ENCODE measurements at regions not wholly inside any gene's neighbourhood (a gene's known extent, or its start where the extent isn't known, plus 50 kb on each side); places are given as distances from the start of the nearest gene placed in this dataset.

DNA sequence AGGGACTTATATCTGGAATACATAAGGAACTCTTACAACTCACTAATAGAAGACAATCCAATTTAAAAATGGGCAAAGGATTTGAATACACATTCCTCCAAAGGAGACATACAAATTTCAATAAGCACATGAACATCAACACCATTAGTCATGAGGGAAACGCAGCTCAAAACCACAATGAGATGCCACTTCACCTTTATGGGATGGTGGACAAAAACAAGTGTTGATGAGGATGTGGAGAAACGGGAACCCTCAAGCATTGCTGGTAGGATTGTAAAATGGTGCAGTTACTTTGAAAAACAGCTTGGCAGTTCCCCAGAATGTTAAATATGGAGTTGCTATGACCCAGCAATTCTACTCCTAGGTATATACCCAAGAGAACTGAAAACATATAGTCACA lies 72.7 kb upstream of the IER5L start:
- DNase-seq, result no peak

DNA sequence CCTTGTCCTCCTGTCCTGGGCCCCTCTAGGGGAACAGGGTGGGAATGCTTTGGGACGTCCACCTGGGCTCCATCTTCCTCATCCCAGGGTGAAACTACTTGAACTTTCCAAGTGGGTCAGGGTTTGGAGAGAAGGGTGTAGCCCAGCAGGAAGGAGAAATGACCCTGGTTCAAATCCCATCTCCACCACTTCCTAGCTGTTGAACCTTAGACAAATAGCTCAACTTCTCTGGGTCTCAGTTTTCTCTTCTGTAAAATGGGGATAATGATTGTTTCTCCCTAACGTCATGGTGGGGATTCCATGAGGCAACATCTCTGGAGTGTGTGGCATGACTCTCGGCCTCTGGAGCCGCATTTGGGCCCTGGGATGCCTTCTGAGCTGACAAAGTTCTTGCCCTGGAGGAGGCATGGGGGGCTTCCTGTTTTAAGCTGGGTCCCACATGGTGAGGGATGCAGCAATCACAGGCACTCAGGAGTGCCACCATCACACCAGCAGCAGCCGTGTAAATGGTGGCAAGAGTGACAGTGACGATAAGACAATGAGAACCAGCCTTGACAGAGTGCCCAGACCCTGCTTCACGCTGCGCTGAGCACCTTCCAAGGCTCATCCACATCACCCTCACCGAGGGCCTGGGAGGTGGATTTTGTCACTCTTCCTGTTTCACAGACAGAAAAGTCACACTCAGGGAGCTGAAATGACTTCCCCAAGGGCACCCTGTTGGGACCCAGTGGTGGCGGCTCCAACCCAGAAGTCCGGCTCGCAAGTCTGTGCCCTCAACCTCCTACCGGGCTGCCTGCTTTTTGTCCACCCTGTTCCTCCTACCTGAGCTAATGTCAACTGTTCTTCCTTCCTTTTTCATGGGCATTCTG lies 69.5 kb upstream of the IER5L start:
- DNase-seq, result no peak

DNA sequence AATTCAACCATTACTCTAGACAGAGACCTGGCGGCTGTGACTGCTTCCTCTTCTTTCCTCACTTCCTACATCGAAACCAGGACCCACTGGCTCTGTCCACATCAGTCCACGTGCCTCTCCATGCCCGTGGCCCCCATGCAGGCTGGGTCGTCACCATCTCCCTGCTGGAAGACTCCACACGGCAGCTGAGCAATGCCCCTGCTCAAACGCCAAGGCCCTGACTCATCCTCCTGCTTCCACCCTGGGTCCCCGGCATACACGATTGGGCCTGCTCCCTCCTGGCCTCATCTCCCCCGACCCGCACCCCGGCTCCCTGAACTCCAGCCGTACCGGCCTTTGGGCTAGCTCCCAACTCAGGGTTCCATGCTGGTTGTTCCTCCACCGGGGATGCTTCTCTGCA lies 67.2 kb upstream of the IER5L start:
- DNase-seq, result no peak

DNA sequence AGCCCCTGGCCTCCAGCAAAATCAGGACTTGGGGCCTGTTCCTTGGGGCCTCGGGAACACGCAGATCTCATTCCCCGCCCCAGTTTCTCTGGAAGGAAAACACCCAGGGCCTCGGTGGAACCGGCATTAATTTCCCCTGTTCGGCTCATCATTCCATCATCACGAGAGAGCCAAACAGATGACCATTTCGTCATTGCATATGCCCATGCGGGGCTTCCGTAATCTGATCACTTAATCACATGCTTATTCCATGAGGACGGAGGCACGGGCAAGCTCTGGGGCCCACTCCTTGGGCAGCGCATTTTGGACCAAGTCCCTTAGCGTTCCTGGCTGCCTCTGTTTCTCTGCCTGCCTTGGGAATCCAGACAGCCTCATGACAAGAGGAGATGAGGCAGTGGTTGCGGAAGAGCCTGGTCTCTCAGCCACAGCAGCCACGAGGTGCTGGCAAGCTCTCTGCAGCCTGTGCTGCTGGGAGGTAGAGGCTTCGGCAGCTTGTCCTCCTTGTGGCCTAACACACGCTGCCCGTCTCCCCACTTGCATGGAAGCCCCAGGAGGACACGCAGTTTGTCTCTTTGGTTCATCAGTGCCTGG lies 65.0 kb upstream of the IER5L start:
- no peak for DNase-seq

DNA sequence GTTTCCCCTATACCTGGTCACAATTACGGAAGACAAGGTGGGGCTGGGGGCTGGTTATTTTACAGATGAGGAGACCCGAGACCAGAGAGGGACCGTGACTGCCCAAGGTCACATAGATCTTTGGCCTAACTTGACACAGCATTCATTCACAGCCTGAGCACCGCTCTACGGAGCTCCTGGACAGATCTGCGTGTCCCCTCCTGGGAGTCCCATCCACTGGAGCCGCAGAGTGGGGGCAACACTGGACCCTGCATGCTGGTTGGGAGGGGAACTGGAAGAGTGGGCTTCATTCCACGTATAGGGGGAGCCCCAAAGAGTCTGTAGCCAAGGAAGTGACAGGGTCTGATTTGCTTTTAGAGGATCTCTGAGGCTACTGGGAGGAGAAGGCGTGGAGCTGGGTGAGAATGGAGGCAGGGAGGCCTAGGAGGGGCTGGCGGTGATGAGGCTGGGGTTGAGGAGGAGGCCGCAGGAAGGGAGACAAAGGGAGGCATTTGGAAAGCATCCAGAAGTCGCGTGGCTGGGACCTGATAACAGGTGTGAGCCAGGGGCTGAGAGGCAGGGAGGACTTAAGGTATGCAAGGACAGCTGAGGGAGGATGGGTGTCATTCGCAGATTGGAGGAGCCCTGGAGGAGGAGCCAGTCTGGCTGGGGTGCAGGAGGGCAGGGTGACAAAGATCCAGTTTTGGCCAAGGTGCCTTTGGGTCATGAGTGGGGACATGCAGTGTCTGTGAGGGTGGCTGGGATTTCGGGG lies 64.3 kb upstream of the IER5L start:
- DNase-seq, result no peak

DNA sequence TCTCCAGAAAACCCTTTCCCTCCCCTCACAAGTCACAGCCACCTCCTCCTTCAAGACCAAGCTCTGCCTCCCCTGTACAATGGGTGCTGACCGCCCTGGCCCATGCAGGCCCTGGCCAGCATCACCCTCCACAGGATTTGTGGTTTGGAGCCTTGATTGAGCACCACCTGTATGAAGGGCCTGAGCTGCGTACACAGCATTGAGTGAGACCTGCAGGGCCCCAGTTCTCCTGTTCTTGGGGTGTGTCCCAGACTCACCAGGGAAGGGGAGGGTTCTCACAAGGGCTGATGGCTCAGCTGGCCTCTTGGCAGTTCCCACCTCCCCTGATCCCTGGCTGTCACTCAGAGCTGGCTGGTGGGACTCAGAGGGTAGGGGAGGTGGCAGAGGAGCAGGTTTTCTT lies 63.7 kb upstream of the IER5L start:
- no peak for DNase-seq

DNA sequence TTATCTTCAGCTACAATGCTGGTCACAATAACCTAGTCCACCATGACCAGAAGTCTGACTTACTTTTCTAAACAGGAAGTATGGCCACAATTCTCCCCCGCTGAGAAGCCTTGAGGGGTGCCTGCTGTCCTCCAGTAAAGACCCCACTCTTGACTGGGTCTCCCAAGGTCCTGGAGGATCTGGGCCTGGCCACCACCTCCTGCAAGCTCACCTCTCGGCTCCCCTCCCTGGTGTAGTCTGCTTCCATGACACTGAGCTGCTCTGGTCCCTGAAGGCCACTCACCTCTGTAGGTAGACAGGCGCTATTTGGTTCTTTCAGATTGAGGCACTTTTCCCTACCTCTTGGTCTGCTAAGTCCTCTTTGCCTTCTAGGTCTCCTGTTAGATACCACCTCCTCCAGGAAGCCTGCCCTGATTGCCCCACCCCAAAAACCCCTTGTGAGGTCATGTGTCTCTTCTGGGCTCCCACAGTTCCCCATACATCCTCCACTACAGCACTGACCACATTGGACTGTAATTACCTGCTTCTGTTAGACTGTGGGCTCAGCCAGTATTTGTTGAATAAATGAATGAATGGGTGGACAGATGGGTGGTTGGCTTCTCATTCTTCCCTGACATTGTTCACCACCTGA lies 62.6 kb upstream of the IER5L start:
- DNase-seq, result no peak

- DNase-seq, result no peak
Measured at GRCh38 chr9:129239946-129240490, 62.0 kb upstream of the IER5L start.

- no peak for DNase-seq
Measured at GRCh38 chr9:129237803-129238202, 59.7 kb upstream of the IER5L start.

DNA sequence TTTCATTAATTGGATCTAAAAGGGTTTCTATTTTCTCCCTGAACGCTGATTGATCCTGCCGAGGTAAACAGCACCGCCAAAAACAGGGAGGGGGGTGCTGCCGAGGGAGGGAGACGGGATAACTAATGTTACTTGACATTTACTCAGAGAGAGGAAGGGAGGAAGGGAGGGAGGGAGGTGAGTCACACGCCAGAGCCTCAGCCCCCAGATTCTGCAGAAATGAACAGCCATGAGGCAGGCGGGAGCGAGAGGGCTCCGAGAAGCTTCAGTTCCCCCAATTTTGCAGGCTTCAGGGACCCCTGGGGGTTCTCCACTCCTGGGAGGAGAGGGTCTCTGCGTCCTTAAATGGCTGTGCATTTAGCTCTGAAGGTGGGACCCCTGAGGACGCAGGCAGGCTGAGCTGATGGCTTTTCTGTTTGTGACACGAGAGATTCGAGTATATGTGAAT lies 59.1 kb upstream of the IER5L start:
- no peak for DNase-seq

- DNase-seq, result no peak
Measured at GRCh38 chr9:129236441-129237145, 58.5 kb upstream of the IER5L start.

GRCh38 chr9:129235931-129236331 lies 57.9 kb upstream of the IER5L start:
- no peak for DNase-seq

GRCh38 chr9:129235041-129235930 lies 57.2 kb upstream of the IER5L start:
- DNase-seq, result no peak

DNA sequence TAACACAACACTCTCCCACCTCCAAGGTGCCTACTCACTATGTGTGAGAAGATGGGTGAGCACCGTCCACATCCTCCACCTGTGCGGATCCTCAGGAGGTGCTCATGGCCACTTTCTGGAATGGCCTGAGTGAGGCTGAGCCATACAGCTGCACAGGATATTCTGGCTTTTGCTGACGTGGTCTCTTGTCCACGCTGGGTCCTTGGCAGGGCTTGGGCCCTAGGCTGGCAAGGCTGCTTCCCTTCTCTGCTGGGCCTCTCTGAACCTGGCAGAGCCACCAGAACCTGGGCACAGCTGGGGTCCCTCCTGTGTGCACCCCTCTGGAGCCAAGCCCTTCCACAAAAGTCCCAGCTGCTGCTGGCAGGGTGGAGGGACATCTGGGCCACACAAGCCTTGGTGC lies 56.4 kb upstream of the IER5L start:
- DNase-seq, result no peak

DNA sequence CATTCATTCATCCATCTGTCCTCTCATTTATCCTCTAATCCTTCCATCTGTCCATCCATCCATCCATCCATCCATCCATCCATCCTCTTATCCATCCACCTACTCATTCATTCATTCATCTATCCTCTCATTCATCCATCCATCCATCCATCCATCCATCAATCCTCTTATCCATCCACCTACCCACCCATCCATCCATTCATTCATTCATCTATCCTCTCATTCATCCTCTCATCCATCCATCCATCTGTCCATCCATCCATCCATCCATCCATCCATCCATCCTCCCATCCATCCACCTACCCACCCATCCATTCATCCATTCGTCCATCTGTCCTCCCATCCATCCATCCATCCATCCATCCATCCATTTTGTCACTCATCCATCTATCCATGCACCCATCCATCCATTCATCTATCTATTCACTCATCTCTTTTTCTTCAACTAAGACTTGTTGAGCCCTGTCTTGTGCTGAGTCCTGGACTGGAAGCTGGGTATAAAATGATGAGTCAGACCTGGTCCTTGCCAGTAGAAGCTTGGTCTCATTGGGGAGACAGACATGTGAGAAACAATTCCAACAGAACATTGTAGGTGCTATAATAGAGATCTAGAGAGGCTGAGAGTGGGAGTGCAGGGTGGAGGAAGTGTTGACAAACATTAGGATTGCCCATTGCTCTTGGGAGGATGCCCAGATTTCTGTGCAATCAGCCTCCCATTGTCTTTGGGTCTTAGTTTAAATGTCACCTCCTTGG lies 55.0 kb upstream of the IER5L start:
- no peak for DNase-seq

- no peak for DNase-seq
Measured at GRCh38 chr9:129231759-129232158, 53.7 kb upstream of the IER5L start.

DNA sequence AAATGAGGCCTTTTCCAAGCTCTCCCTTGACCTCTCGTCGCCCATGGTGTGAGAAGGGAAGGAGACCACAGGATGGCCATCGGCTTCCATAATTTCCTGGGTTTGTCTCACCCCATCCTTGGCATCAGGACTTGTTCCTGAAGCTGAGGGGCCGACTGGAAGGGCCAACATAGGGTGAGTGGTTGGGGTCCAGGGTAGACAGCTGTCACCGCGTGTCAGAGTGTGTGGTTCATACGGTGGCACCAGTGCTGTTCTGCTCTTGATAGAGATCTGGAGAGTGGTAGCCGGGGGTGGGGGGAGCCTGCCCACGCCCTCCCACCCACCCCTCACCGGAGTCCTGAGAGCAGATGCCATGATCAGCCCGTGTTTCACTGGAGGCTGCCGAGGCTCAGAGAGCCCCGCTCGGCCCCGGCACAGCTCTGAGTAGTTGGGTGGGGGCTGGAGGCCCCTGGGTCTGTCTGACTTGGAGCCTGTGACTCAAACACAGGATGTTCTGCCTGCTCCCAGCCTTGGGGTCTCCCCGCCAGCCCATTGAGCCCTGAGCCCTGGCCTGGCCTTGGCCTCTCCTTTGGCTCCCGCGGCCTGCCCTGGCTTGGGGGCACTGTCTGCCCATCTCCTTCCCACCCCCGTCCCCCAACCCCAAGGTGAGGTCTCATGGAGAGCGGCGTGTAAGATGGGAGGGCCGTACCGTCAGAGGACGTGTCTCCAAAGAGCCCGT lies 53.1 kb upstream of the IER5L start:
- DNase-seq, result no peak

- DNase-seq, result no peak
Measured at GRCh38 chr9:129230302-129230701, 52.2 kb upstream of the IER5L start.

Data from midbrain (tissue), 1 donor.